Calu3 (cell line): ENCODE measurements at regions not wholly inside any gene's neighbourhood (a gene's known extent, or its start where the extent isn't known, plus 50 kb on each side); places are given as distances from the start of the nearest gene placed in this dataset.

ENCODE experiments used
- BruUV-seq: library from RNA; stranded (reverse); fragments of 400-500 nt; replicated peaks from 2 replicates; lab custom pipeline; 2021; lab: Mats Ljungman, UMichigan
- CTCF ChIA-PET: fragments of 300-600 bp; sonication (Branson Sonifier 250); formaldehyde crosslinking; loops from one replicate; lab custom pipeline; 2022; ENCODE audit warnings: antibody characterized with exemption; lab: Charles Lee
- DNase-seq: peaks from one replicate; pipeline ENCODE4 v3.0.0; 2022
- H3K27ac Mint-ChIP-seq: one replicate; pipeline ENCODE4 v1.8.0; 2022; ENCODE audit warnings: mixed read lengths; ENCODE audit not compliant: unreplicated experiment
- H3K27me3 Mint-ChIP-seq: one replicate; pipeline ENCODE4 v1.8.0; 2022; ENCODE audit warnings: mixed read lengths; ENCODE audit not compliant: unreplicated experiment
- H3K36me3 Mint-ChIP-seq: one replicate; pipeline ENCODE4 v1.8.0; 2022; ENCODE audit warnings: mild to moderate bottlenecking, moderate library complexity, mixed read lengths; ENCODE audit not compliant: insufficient read depth, unreplicated experiment
- H3K4me1 Mint-ChIP-seq: one replicate; pipeline ENCODE4 v1.8.0; 2022; ENCODE audit warnings: mild to moderate bottlenecking, low read depth, mixed read lengths; ENCODE audit not compliant: unreplicated experiment
- H3K4me3 Mint-ChIP-seq: one replicate; pipeline ENCODE4 v1.8.0; 2022; ENCODE audit warnings: mild to moderate bottlenecking, low read depth, moderate library complexity, mixed read lengths; ENCODE audit not compliant: unreplicated experiment
- H3K9me3 Mint-ChIP-seq: one replicate; pipeline ENCODE4 v1.8.0; 2022; ENCODE audit warnings: low read depth, mixed read lengths; ENCODE audit not compliant: unreplicated experiment
- CTCF ChIP-seq: fragments of 200-600 bp; IDR thresholded peaks from one replicate; pipeline ENCODE4 v1.8.0; 2022; ENCODE audit warnings: antibody characterized with exemption; ENCODE audit not compliant: unreplicated experiment
- intact Hi-C: fragments of 100-400 bp; cut with micrococcal nuclease; formaldehyde crosslinking; loops from one replicate; pipeline ENCODE4 v1.10.0; 2022; ENCODE audit not compliant: unreplicated experiment

- no peak overlapping the region for H3K4me3 Mint-ChIP-seq
- intact Hi-C loops: loop anchor here (5.0 kb wide), 1 partner anchor 358 kb away; no protein-coding TSS in a partner anchor
- peaks cover 4% of the 10 kb centered on the region for H3K9me3 Mint-ChIP-seq
- no peaks in the 10 kb centered on the region for H3K36me3 Mint-ChIP-seq
- TF ChIP-seq CTCF: no peak
- CTCF ChIA-PET: no interaction called here
- no peaks in the 10 kb centered on the region for H3K4me1 Mint-ChIP-seq
- no peaks in the 10 kb centered on the region for H3K27me3 Mint-ChIP-seq
- no peak overlapping the region for H3K27ac Mint-ChIP-seq
- BruUV-seq: no TSS peak
- no peak for DNase-seq
These were observed 430.2 kb downstream of the FAT4 start for GRCh38 chr4:125744891-125745364.

GRCh38 chr4:125749354-125749753 lies 434.6 kb downstream of the FAT4 start:
- no peak for TF ChIP-seq CTCF
- intact Hi-C loops: no loop called here

GRCh38 chr4:125750399-125750798 lies 435.6 kb downstream of the FAT4 start:
- Mint-ChIP-seq H3K27ac (no peak overlapping the region), H3K4me3 (no peak overlapping the region), H3K9me3 (peaks cover 4% of the 10 kb centered on the region), H3K27me3 (no peaks in the 10 kb centered on the region), H3K36me3 (no peaks in the 10 kb centered on the region), H3K4me1 (peaks cover 8% of the 10 kb centered on the region)
- no peak for DNase-seq
- CTCF ChIA-PET: interaction anchor here (1.7 kb wide), 1 partner anchor 436 kb away, joined by 31 read pairs; the partner anchor contains the start of gene FAT4
- no peak for TF ChIP-seq CTCF
- intact Hi-C loops: no loop called here
- BruUV-seq: no TSS peak

More at GRCh38 chr4:125749354-125749753, 434.6 kb downstream of the FAT4 start:
- H3K4me1 Mint-ChIP-seq: peaks cover 8% of the 10 kb centered on the region
- peaks cover 4% of the 10 kb centered on the region for H3K9me3 Mint-ChIP-seq
- no peak overlapping the region for H3K27ac Mint-ChIP-seq
- H3K27me3 Mint-ChIP-seq: no peaks in the 10 kb centered on the region
- no peak for DNase-seq
- H3K36me3 Mint-ChIP-seq: no peaks in the 10 kb centered on the region
- CTCF ChIA-PET: no interaction called here
- no peak overlapping the region for H3K4me3 Mint-ChIP-seq
- BruUV-seq: no TSS peak

GRCh38 chr4:125750828-125751466 lies 436.2 kb downstream of the FAT4 start:
- CTCF ChIA-PET: interaction anchor here (1.7 kb wide), 1 partner anchor 437 kb away, joined by 31 read pairs; the partner anchor contains the start of gene FAT4

More at GRCh38 chr4:125750828-125751466, 436.2 kb downstream of the FAT4 start:
- BruUV-seq: no TSS peak
- no peak overlapping the region for H3K27ac Mint-ChIP-seq
- H3K9me3 Mint-ChIP-seq: peaks cover 4% of the 10 kb centered on the region
- H3K27me3 Mint-ChIP-seq: no peaks in the 10 kb centered on the region
- intact Hi-C loops: loop anchor here (1.0 kb wide), 1 partner anchor 438 kb away; no protein-coding TSS in a partner anchor
- no peaks in the 10 kb centered on the region for H3K36me3 Mint-ChIP-seq
- peak; percentile 30 for TF ChIP-seq CTCF
- no peak overlapping the region for H3K4me3 Mint-ChIP-seq
- DNase-seq: peak; percentile 22
- peaks cover 8% of the 10 kb centered on the region for H3K4me1 Mint-ChIP-seq
